ENCODE measurements at regions not wholly inside any gene's neighbourhood (a gene's known extent, or its start where the extent isn't known, plus 50 kb on each side); places are given as distances from the start of the nearest gene placed in this dataset.
"Not testable (repeated sequence)": the region's sequence is repeated elsewhere in the genome, so short reads cannot be mapped to it uniquely, and the experiment has no call there.

DNA sequence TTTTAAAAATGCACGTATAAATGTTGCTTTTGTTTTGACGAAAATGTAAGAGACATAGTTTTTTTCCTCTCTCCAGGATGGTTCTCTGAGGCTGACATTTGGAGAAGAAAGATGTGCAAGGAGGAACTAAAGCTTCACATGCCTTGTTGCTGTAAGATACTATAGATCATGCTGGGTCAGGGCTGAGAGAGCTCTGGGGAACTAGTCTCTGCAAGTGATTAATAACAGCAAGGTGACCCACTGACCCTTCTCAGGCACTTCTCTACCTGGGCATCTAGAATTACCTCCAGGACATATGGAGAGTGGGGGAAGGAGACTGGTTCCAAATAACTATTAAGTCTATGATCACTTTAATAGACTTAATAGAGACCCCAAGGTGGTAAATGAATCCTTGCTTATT lies 246.0 kb downstream of the KBTBD8 start:
- H3K36me3 Mint-ChIP-seq (ENCODE audit: low read depth, unreplicated experiment), result no peaks in the 10 kb centered on the region
- no peak for DNase-seq (ENCODE audit: low spot score)
- H3K27ac Mint-ChIP-seq (ENCODE audit: unreplicated experiment), result no peak overlapping the region
- TF ChIP-seq, protein P1, sequence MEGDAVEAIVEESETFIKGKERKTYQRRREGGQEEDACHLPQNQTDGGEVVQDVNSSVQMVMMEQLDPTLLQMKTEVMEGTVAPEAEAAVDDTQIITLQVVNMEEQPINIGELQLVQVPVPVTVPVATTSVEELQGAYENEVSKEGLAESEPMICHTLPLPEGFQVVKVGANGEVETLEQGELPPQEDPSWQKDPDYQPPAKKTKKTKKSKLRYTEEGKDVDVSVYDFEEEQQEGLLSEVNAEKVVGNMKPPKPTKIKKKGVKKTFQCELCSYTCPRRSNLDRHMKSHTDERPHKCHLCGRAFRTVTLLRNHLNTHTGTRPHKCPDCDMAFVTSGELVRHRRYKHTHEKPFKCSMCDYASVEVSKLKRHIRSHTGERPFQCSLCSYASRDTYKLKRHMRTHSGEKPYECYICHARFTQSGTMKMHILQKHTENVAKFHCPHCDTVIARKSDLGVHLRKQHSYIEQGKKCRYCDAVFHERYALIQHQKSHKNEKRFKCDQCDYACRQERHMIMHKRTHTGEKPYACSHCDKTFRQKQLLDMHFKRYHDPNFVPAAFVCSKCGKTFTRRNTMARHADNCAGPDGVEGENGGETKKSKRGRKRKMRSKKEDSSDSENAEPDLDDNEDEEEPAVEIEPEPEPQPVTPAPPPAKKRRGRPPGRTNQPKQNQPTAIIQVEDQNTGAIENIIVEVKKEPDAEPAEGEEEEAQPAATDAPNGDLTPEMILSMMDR (IDR thresholded peaks at IDR 0.05; ENCODE audit: unreplicated experiment), result no peak
- no peak overlapping the region for H3K4me3 Mint-ChIP-seq (ENCODE audit: unreplicated experiment)
- no peaks in the 10 kb centered on the region for H3K4me1 Mint-ChIP-seq (ENCODE audit: unreplicated experiment)
- no peaks in the 10 kb centered on the region for H3K9me3 Mint-ChIP-seq (ENCODE audit: unreplicated experiment)
- peaks cover 1% of the 10 kb centered on the region for H3K27me3 Mint-ChIP-seq (ENCODE audit: unreplicated experiment)

DNA sequence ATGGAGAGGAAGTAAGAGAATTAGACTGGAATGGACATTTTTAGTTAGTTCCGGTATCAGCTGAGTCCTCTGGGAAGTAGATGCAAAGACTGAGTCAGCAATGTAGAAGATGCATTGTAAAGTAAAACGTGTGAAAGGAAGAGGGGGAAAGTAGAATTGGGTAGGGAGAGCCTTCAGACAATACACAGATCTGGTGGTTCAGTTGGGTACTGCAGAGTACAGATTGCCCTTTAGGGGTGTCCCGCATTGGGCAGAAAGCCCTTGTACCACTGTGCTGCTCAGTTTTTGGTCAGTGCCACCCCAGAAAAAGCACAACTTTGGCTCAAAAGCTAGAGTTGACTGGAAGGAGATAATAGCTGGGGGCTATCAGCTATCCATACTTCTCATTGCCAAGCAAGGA lies 247.4 kb downstream of the KBTBD8 start:
- H3K4me3 Mint-ChIP-seq (ENCODE audit: unreplicated experiment), result no peak overlapping the region
- TF ChIP-seq, protein P1 (IDR thresholded peaks at IDR 0.05; ENCODE audit: unreplicated experiment), result no peak
- peaks cover 1% of the 10 kb centered on the region for H3K27me3 Mint-ChIP-seq (ENCODE audit: unreplicated experiment)
- no peak overlapping the region for H3K27ac Mint-ChIP-seq (ENCODE audit: unreplicated experiment)
- DNase-seq (ENCODE audit: low spot score), result no peak
- H3K36me3 Mint-ChIP-seq (ENCODE audit: low read depth, unreplicated experiment), result no peaks in the 10 kb centered on the region
- no peaks in the 10 kb centered on the region for H3K4me1 Mint-ChIP-seq (ENCODE audit: unreplicated experiment)
- H3K9me3 Mint-ChIP-seq (ENCODE audit: unreplicated experiment), result no peaks in the 10 kb centered on the region

DNA sequence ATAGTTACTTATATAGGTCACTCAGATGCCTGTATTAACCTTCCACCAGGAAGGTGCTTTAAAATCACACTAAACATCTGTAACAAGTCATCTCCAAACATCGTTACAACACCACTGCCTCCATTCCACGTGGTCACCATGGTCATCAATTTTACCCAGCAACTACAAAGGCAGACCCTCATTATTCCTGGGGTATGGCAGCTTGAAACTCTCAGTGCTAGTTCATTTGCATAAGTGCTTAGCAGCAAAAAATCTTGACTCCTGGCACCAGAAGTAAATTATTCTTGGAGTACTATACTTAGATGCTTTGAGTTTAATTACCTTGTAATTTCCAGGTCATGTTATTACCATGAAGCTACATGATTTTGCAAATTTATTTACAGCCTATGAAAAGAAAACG lies 250.6 kb downstream of the KBTBD8 start:
- no peak overlapping the region for H3K27ac Mint-ChIP-seq (ENCODE audit: unreplicated experiment)
- H3K4me1 Mint-ChIP-seq (ENCODE audit: unreplicated experiment), result no peaks in the 10 kb centered on the region
- DNase-seq (ENCODE audit: low spot score), result no peak
- H3K9me3 Mint-ChIP-seq (ENCODE audit: unreplicated experiment), result peaks cover 7% of the 10 kb centered on the region
- H3K27me3 Mint-ChIP-seq (ENCODE audit: unreplicated experiment), result peaks cover 1% of the 10 kb centered on the region
- H3K36me3 Mint-ChIP-seq (ENCODE audit: low read depth, unreplicated experiment), result no peaks in the 10 kb centered on the region
- TF ChIP-seq, protein P1 (IDR thresholded peaks at IDR 0.05; ENCODE audit: unreplicated experiment), result no peak
- H3K4me3 Mint-ChIP-seq (ENCODE audit: unreplicated experiment), result no peak overlapping the region

DNA sequence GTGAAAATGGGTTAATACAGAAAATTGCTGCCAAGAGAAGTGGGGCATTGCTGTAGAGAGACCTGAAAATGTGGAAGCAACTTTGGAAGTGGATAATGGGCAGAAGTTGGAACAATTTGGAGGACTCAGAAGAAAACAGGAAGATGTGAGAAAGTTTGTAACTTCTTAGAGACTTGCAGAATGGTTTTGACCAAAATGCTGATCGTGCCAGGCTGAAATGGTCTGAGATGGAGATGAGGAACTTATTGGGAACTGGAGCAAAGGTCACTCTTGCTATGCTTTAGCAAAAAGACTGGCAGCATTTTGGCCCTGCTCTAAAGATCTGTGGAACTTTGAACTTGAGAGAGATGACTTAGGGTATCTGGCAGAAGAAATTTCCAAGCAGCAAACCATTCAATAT lies 254.8 kb downstream of the KBTBD8 start:
- H3K9me3 Mint-ChIP-seq (ENCODE audit: unreplicated experiment), result peaks cover 12% of the 10 kb centered on the region
- H3K4me3 Mint-ChIP-seq (ENCODE audit: unreplicated experiment); H3K27me3 Mint-ChIP-seq (ENCODE audit: unreplicated experiment): not testable (repeated sequence)

DNA sequence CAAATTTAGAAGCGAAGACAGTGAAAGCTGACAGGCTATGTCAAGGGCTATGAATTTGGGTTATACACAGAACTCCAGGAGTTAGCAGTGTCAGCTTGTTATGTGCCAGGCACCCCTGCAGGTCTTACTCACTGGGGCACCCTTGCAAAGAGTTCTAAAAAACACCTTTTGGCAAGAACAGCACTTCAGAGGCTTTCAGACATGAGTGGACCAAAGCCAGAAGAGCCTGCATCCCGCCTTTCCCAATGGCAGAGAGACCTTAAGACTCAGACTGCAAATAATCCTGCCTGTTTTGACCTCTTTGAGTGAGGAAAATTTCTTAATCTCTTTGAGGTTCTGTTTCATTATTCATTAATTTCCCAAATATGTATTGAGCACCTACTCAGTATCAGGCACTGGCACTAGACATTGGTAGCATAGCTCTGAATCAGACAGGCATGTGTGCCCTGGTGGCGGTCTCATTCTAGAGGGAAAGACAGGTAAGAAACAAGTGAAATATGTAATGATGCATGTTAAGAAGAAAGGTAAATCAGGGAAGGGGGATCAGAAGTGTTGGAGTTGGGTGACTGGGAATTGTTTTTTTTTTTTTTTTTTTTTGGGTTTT lies 280.0 kb downstream of the KBTBD8 start:
- TF ChIP-seq, protein P1 (IDR thresholded peaks at IDR 0.05; ENCODE audit: unreplicated experiment), result no peak
- Mint-ChIP-seq H3K27ac (ENCODE audit: unreplicated experiment) (no peak overlapping the region), H3K36me3 (ENCODE audit: low read depth, unreplicated experiment) (no peaks in the 10 kb centered on the region), H3K9me3 (ENCODE audit: unreplicated experiment) (no peaks in the 10 kb centered on the region), H3K4me3 (ENCODE audit: unreplicated experiment) (no peak overlapping the region), H3K4me1 (ENCODE audit: unreplicated experiment) (no peaks in the 10 kb centered on the region), H3K27me3 (ENCODE audit: unreplicated experiment) (no peaks in the 10 kb centered on the region)
- no peak for DNase-seq (ENCODE audit: low spot score)

More for the DNA sequence above, 254.8 kb downstream of the KBTBD8 start:
- H3K4me1 Mint-ChIP-seq (ENCODE audit: unreplicated experiment); H3K27ac Mint-ChIP-seq (ENCODE audit: unreplicated experiment); H3K36me3 Mint-ChIP-seq (ENCODE audit: low read depth, unreplicated experiment); DNase-seq (ENCODE audit: low spot score): not testable (repeated sequence)

Data from endothelial cell (in vitro differentiated cells).